Ovary (tissue), 7 donors: ENCODE measurements at regions not wholly inside any gene's neighbourhood (a gene's known extent, or its start where the extent isn't known, plus 50 kb on each side); places are given as distances from the start of the nearest gene placed in this dataset.

Source experiments
- DNase-seq, 5 donors: peaks; one replicate each; pipeline ENCODE4 v3.0.0-alpha.2; 2019 to 2020
- H3K27ac ChIP-seq, 2 donors: fragments of 200-600 bp; one replicate each; pipeline versions ENCODE4 v1.5.1 to v1.8.0; 2019 to 2022
- H3K27me3 ChIP-seq: fragments of 200-600 bp; one replicate; pipeline ENCODE4 v1.8.0; 2022
- H3K36me3 ChIP-seq: fragments of 200-600 bp; sonication (generic); one replicate; pipeline ENCODE4 v1.5.1; 2019
- H3K4me1 ChIP-seq: one replicate; pipeline ENCODE4 v1.8.1; 2013; ENCODE audit warnings: mild to moderate bottlenecking, moderate library complexity; ENCODE audit not compliant: insufficient read depth
- H3K4me3 ChIP-seq: fragments of 200-600 bp; sonication (generic); one replicate; pipeline ENCODE4 v1.5.1; 2017
- H3K9me3 ChIP-seq, 2 donors: fragments of 200-600 bp in 1 of 2; sonication (generic) in 1 of 2; one replicate each; pipeline versions ENCODE4 v1.5.1 to v1.8.1; 2013 to 2019; ENCODE audit warnings: mild to moderate bottlenecking in 1 of 2, moderate library complexity in 1 of 2
- EP300 ChIP-seq: sonication (generic); formaldehyde crosslinking; IDR thresholded peaks from one replicate; pipeline ENCODE4 v1.6.1; 2017; ENCODE audit warnings: antibody characterized with exemption
- POLR2A ChIP-seq: fragments of 450-650 bp; IDR thresholded peaks from one replicate; pipeline ENCODE4 v1.6.1; 2017; ENCODE audit warnings: antibody characterized with exemption, mild to moderate bottlenecking, moderate library complexity
- WGBS, 3 donors: extraction: QIAGEN DNeasy Blood & Tissue Kit in 1 of 3; methylation state at CpG; one replicate each; pipeline versions ENCODE4 v1.1.5 to v1.1.7; 2013 to 2017; 5-methylcytosine and 5-hydroxymethylcytosine counted together
- intact Hi-C, 4 donors: fragments of 100-400 bp; cut with DNase I; formaldehyde crosslinking; loops; one replicate each; pipeline versions ENCODE4 v1.11.0 to v1.15.1; 2022 to 2023
- TF ChIP-seq, protein P1 (sequence below), 3 donors: fragments of 450-650 bp in 2 of 3; fragments of 200-600 bp in 1 of 3; IDR thresholded peaks; one replicate each; pipeline versions ENCODE4 v1.5.1 to v1.8.0; 2016 to 2022; ENCODE audit warnings: antibody characterized with exemption in 3 of 3, mild to moderate bottlenecking in 1 of 3
- donor health status: DM: no; HTN: no; CAD: no; lungs with moderate emphysema.
- donor health status: DM: no; HTN: no; CAD: no.
- donor health status: Bipolar disorder and iron deficiency.
- donor health status: DM: no; HTN: no; CAD: no.
- donor health status: DM: yes; HTN: yes; CAD: no.

- TF ChIP-seq EP300 (no peak), POLR2A (no peak)
- TF ChIP-seq, protein P1, sequence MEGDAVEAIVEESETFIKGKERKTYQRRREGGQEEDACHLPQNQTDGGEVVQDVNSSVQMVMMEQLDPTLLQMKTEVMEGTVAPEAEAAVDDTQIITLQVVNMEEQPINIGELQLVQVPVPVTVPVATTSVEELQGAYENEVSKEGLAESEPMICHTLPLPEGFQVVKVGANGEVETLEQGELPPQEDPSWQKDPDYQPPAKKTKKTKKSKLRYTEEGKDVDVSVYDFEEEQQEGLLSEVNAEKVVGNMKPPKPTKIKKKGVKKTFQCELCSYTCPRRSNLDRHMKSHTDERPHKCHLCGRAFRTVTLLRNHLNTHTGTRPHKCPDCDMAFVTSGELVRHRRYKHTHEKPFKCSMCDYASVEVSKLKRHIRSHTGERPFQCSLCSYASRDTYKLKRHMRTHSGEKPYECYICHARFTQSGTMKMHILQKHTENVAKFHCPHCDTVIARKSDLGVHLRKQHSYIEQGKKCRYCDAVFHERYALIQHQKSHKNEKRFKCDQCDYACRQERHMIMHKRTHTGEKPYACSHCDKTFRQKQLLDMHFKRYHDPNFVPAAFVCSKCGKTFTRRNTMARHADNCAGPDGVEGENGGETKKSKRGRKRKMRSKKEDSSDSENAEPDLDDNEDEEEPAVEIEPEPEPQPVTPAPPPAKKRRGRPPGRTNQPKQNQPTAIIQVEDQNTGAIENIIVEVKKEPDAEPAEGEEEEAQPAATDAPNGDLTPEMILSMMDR (IDR thresholded peaks at IDR 0.05), result no peak
- 93 to 98% (median 95%) methylated on average over 1 of the region's 1 CpG for WGBS, 3 donors
- no peak for DNase-seq
- Histone ChIP-seq H3K9me3 (no peaks in the 10 kb centered on the region), H3K27me3 (no peaks in the 10 kb centered on the region), H3K36me3 (no peaks in the 10 kb centered on the region), H3K27ac (no peak overlapping the region), H3K4me1 (no peaks in the 10 kb centered on the region), H3K4me3 (no peak overlapping the region)
- intact Hi-C loops, result no loop called here
These were observed 551.6 kb downstream of the METTL15 start for GRCh38 chr11:28659716-28660348.

GRCh38 chr11:28657378-28658030 is 549.3 kb downstream of the METTL15 start:
- H3K27ac ChIP-seq, result no peak overlapping the region
- no peaks in the 10 kb centered on the region for H3K27me3 ChIP-seq
- no peak overlapping the region for H3K4me3 ChIP-seq
- no peak for DNase-seq
- H3K4me1 ChIP-seq, result no peaks in the 10 kb centered on the region
- TF ChIP-seq, protein P1 (IDR thresholded peaks at IDR 0.05), result no peak
- TF ChIP-seq POLR2A (no peak), EP300 (no peak)
- intact Hi-C loops, result no loop called here
- no peaks in the 10 kb centered on the region for H3K36me3 ChIP-seq
- no peaks in the 10 kb centered on the region for H3K9me3 ChIP-seq
- 39 to 41% (median 41%) methylated on average over 5 of the region's 5 CpGs for WGBS, 3 donors

DNA sequence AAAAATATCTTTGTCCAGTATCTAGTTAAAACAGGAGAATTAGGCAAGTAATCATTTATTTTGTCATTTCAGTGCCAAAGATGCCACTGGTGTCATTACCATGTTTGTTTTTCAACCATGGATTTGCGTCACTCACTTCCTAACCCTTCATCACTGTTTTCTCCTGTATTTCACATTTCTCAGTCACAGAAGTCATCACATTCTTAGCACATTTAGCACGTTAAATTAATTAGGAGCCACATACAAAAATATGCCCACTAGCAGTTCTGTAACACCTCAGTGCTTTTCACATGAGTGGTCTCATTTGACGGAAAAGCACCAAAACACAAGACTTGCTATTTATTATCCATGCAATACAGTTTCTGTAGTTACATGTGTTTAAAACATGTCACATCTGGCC is 546.0 kb downstream of the METTL15 start:
- Histone ChIP-seq H3K27ac (no peak overlapping the region), H3K4me1 (no peaks in the 10 kb centered on the region), H3K9me3 (no peaks in the 10 kb centered on the region), H3K36me3 (no peaks in the 10 kb centered on the region), H3K27me3 (no peaks in the 10 kb centered on the region), H3K4me3 (no peak overlapping the region)
- intact Hi-C loops, result no loop called here
- WGBS, 3 donors, result 86 to 89% (median 87%) methylated on average over 3 of the region's 3 CpGs
- DNase-seq, result no peak
- TF ChIP-seq EP300 (no peak), POLR2A (no peak)
- TF ChIP-seq, protein P1 (IDR thresholded peaks at IDR 0.05), result no peak

DNA sequence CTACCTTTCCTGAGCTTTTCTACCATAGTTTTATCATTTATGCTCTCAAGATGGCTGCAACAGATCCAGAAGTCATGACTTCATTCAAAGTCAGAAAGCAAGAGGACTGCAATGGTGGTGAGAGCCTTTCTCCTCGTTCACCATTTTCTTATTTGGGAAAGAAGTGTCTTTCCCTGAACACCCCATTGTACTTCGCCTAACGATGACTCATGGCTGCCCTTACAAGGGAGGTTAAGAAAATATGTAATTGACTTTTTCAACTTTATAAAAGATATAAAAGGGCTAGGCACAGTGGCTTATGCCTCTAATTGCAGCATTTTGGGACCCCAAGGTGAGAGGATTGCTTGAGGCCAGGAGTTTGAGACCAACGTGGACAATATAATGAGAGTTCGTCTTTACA is 541.7 kb downstream of the METTL15 start:
- no peaks in the 10 kb centered on the region for H3K36me3 ChIP-seq
- no peak overlapping the region for H3K27ac ChIP-seq
- H3K27me3 ChIP-seq, result no peaks in the 10 kb centered on the region
- TF ChIP-seq POLR2A (no peak), EP300 (no peak)
- TF ChIP-seq, protein P1 (IDR thresholded peaks at IDR 0.05), result no peak
- no peaks in the 10 kb centered on the region for H3K9me3 ChIP-seq
- 74 to 81% (median 77%) methylated on average over 5 of the region's 5 CpGs for WGBS, 3 donors
- no peak for DNase-seq
- H3K4me1 ChIP-seq, result no peaks in the 10 kb centered on the region
- H3K4me3 ChIP-seq, result no peak overlapping the region
- intact Hi-C loops, result no loop called here
